MCF 10A (cell line): ENCODE measurements at regions not wholly inside any gene's neighbourhood (a gene's known extent, or its start where the extent isn't known, plus 50 kb on each side); places are given as distances from the start of the nearest gene placed in this dataset.

Source experiments
- BruUV-seq: library from RNA; stranded (reverse); fragments of 400-500 nt; replicated peaks from 2 replicates; lab custom pipeline; 2021; lab: Mats Ljungman, UMichigan
- CTCF ChIA-PET: fragments of 300-600 bp; sonication (Branson Sonifier 250); formaldehyde crosslinking; extraction: SDS; loops from one replicate; lab custom pipeline; 2021; ENCODE audit warnings: antibody characterized with exemption, inconsistent platforms; lab: Yijun Ruan, JAX
- POLR2A ChIA-PET: fragments of 300-600, 350-650 bp; sonication (Branson Sonifier 250); formaldehyde crosslinking; extraction: SDS; loops from one replicate; lab custom pipeline; 2020; ENCODE audit warnings: antibody characterized with exemption, inconsistent platforms; lab: Yijun Ruan, JAX
- DNase-seq: peaks from one replicate; pipeline ENCODE4 v3.0.0-alpha.2; 2018; ENCODE audit not compliant: unreplicated experiment
- H3K27ac Mint-ChIP-seq: one replicate; pipeline ENCODE4 v1.8.0; 2022; ENCODE audit warnings: mild to moderate bottlenecking, low read depth, mixed read lengths; ENCODE audit not compliant: unreplicated experiment
- H3K27me3 Mint-ChIP-seq: one replicate; pipeline ENCODE4 v1.8.0; 2022; ENCODE audit warnings: mixed read lengths; ENCODE audit not compliant: insufficient read depth, unreplicated experiment
- H3K36me3 Mint-ChIP-seq: one replicate; pipeline ENCODE4 v1.8.0; 2022; ENCODE audit warnings: mild to moderate bottlenecking, moderate library complexity, mixed read lengths; ENCODE audit not compliant: insufficient read depth, unreplicated experiment
- H3K4me1 Mint-ChIP-seq: one replicate; pipeline ENCODE4 v1.8.0; 2022; ENCODE audit warnings: mixed read lengths; ENCODE audit not compliant: insufficient read depth, unreplicated experiment
- H3K4me3 Mint-ChIP-seq: one replicate; pipeline ENCODE4 v1.8.0; 2022; ENCODE audit warnings: mild to moderate bottlenecking, moderate library complexity, mixed read lengths; ENCODE audit not compliant: unreplicated experiment
- H3K9me3 Mint-ChIP-seq: one replicate; pipeline ENCODE4 v1.8.0; 2022; ENCODE audit warnings: mixed read lengths; ENCODE audit not compliant: unreplicated experiment
- CTCF ChIP-seq: fragments of 200-600 bp; IDR thresholded peaks from one replicate; pipeline ENCODE4 v1.8.0; 2022; ENCODE audit warnings: antibody characterized with exemption, mild to moderate bottlenecking; ENCODE audit not compliant: unreplicated experiment
- intact Hi-C: fragments of 100-400 bp; cut with micrococcal nuclease; formaldehyde crosslinking; loops from 2 replicates; pipeline ENCODE4 v1.14.1; 2022

GRCh38 chr6:15066089-15066758 is 179.6 kb upstream of the JARID2 start:
- H3K4me1 Mint-ChIP-seq, result peaks cover 22% of the 10 kb centered on the region
- CTCF ChIA-PET, result no interaction called here
- H3K27ac Mint-ChIP-seq, result peak overlapping the region; percentile 98
- BruUV-seq, result no TSS peak
- H3K36me3 Mint-ChIP-seq, result no peaks in the 10 kb centered on the region
- no peaks in the 10 kb centered on the region for H3K27me3 Mint-ChIP-seq
- no peak overlapping the region for H3K4me3 Mint-ChIP-seq
- no peak for TF ChIP-seq CTCF
- intact Hi-C loops, result loop anchor here (5.0 to 10.0 kb wide), 2 partner anchors 181 to 221 kb away; partner anchors contain the start of gene JARID2
- no peaks in the 10 kb centered on the region for H3K9me3 Mint-ChIP-seq
- POLR2A ChIA-PET, result interaction anchor here (0.6 to 1.2 kb wide), 7 partner anchors 10 to 1543 kb away, joined by 3 read pairs; no protein-coding TSS in a partner anchor
- DNase-seq, result no peak

- CTCF ChIA-PET, result no interaction called here
- no peaks in the 10 kb centered on the region for H3K36me3 Mint-ChIP-seq
- no peak for TF ChIP-seq CTCF
Measured at GRCh38 chr6:15073344-15073789, 172.5 kb upstream of the JARID2 start.

GRCh38 chr6:15073883-15074465 is 171.9 kb upstream of the JARID2 start:
- intact Hi-C loops, result no loop called here
- BruUV-seq, result no TSS peak
- no peak for DNase-seq
- ChIA-PET POLR2A (no interaction called here), CTCF (no interaction called here)
- Mint-ChIP-seq H3K4me3 (no peak overlapping the region), H3K27me3 (no peaks in the 10 kb centered on the region), H3K36me3 (no peaks in the 10 kb centered on the region), H3K9me3 (peaks cover 7% of the 10 kb centered on the region), H3K27ac (no peak overlapping the region), H3K4me1 (no peaks in the 10 kb centered on the region)
- no peak for TF ChIP-seq CTCF

More at GRCh38 chr6:15073344-15073789, 172.5 kb upstream of the JARID2 start:
- no peaks in the 10 kb centered on the region for H3K27me3 Mint-ChIP-seq
- no peak overlapping the region for H3K4me3 Mint-ChIP-seq
- POLR2A ChIA-PET, result no interaction called here
- H3K9me3 Mint-ChIP-seq, result peaks cover 7% of the 10 kb centered on the region
- DNase-seq, result no peak
- intact Hi-C loops, result no loop called here
- H3K27ac Mint-ChIP-seq, result no peak overlapping the region
- no peaks in the 10 kb centered on the region for H3K4me1 Mint-ChIP-seq
- BruUV-seq, result no TSS peak

GRCh38 chr6:15074806-15075205 is 171.1 kb upstream of the JARID2 start:
- no peaks in the 10 kb centered on the region for H3K27me3 Mint-ChIP-seq

More at GRCh38 chr6:15074806-15075205, 171.1 kb upstream of the JARID2 start:
- ChIA-PET POLR2A (interaction anchor here (0.8 kb wide), 1 partner anchor 330 kb away, joined by 3 read pairs; no protein-coding TSS in a partner anchor), CTCF (no interaction called here)
- no peak for TF ChIP-seq CTCF
- Mint-ChIP-seq H3K27ac (no peak overlapping the region), H3K36me3 (no peaks in the 10 kb centered on the region), H3K4me3 (no peak overlapping the region), H3K4me1 (no peaks in the 10 kb centered on the region), H3K9me3 (peaks cover 7% of the 10 kb centered on the region)
- no TSS peak for BruUV-seq
- DNase-seq, result no peak
- intact Hi-C loops, result no loop called here
